ENCODE measurements at regions not wholly inside any gene's neighbourhood (a gene's known extent, or its start where the extent isn't known, plus 50 kb on each side); places are given as distances from the start of the nearest gene placed in this dataset.

- TF ChIP-seq, protein P1, sequence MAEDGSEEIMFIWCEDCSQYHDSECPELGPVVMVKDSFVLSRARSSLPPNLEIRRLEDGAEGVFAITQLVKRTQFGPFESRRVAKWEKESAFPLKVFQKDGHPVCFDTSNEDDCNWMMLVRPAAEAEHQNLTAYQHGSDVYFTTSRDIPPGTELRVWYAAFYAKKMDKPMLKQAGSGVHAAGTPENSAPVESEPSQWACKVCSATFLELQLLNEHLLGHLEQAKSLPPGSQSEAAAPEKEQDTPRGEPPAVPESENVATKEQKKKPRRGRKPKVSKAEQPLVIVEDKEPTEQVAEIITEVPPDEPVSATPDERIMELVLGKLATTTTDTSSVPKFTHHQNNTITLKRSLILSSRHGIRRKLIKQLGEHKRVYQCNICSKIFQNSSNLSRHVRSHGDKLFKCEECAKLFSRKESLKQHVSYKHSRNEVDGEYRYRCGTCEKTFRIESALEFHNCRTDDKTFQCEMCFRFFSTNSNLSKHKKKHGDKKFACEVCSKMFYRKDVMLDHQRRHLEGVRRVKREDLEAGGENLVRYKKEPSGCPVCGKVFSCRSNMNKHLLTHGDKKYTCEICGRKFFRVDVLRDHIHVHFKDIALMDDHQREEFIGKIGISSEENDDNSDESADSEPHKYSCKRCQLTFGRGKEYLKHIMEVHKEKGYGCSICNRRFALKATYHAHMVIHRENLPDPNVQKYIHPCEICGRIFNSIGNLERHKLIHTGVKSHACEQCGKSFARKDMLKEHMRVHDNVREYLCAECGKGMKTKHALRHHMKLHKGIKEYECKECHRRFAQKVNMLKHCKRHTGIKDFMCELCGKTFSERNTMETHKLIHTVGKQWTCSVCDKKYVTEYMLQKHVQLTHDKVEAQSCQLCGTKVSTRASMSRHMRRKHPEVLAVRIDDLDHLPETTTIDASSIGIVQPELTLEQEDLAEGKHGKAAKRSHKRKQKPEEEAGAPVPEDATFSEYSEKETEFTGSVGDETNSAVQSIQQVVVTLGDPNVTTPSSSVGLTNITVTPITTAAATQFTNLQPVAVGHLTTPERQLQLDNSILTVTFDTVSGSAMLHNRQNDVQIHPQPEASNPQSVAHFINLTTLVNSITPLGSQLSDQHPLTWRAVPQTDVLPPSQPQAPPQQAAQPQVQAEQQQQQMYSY (CRISPR knock-in tag; IDR thresholded peaks at IDR 0.05) = no peak
- no peak for TF ChIP-seq EZH2 (IDR thresholded peaks at IDR 0.05; ENCODE audit: borderline replicate concordance, control insufficient read depth, low read depth, low read length)
- no peak for TF ChIP-seq NFIC (IDR thresholded peaks at IDR 0.05; ENCODE audit: low read depth, low read length)
- TF ChIP-seq POLR2A (IDR thresholded peaks at IDR 0.05; ENCODE audit: low read depth, low read length) = no peak
- TF ChIP-seq CTCF (IDR thresholded peaks at IDR 0.05 in 2 of 3, conservative IDR thresholded peaks at IDR 0.05 in 1 of 3; ENCODE audit: control insufficient read depth in 2 of 3, extremely low read depth in 1 of 3, insufficient read depth in 1 of 3, low read depth in 3 of 3, low read length in 3 of 3) = no peak
- no peak for TF ChIP-seq YBX1 (IDR thresholded peaks at IDR 0.05)
- no peak for TF ChIP-seq CHD2 (IDR thresholded peaks at IDR 0.05; ENCODE audit: borderline replicate concordance, low read depth, low read length)
These were observed 277.8 kb upstream of the VLDLR start for GRCh38 chr9:2343756-2344155.
